HG03460 (cell line): ENCODE measurements at regions not wholly inside any gene's neighbourhood (a gene's known extent, or its start where the extent isn't known, plus 50 kb on each side); places are given as distances from the start of the nearest gene placed in this dataset.

Source experiments
- ATAC-seq: cut with Tn5 transposase; IDR thresholded peaks from one replicate; pipeline ENCODE4 v1.9.1; 2021; ENCODE audit not compliant: unreplicated experiment

GRCh38 chr11:88231894-88232482, 56.7 kb upstream of the RAB38 start:
- ATAC-seq: peak; percentile 82

DNA sequence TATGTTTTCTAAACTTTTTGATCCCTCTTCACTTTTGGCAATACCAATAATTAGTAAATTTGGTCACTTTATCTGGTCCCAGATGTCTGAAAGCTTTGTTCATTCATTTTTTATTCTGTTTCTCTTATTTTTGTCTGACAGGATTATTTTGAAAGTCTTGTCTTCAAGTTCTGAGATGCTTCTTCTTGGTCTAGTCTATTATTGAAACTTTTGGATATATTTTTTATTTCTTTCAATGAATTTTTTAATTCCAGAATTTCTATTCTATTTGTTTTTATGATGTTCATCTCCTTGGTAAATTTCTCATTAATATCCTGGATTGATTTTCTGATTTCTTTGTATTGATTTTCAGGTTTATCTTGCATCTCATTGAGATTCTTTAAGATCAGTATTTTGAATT, 54.1 kb upstream of the RAB38 start:
- no peak for ATAC-seq
